ENCODE measurements at regions not wholly inside any gene's neighbourhood (a gene's known extent, or its start where the extent isn't known, plus 50 kb on each side); places are given as distances from the start of the nearest gene placed in this dataset.

GRCh38 chr15:68508485-68509189 lies 70.2 kb upstream of the CORO2B start (continued):
- TF ChIP-seq RNF2 (IDR thresholded peaks at IDR 0.05; ENCODE audit: borderline replicate concordance, low read depth, low read length, missing control alignments, poor library complexity, severe bottlenecking) = no peak
- TF ChIP-seq EZH2 (IDR thresholded peaks at IDR 0.05; ENCODE audit: low read depth, low read length, severe bottlenecking) = no peak
- no peak for TF ChIP-seq CBX5 (IDR thresholded peaks at IDR 0.05; ENCODE audit: low read depth, low read length)
